ENCODE measurements at regions not wholly inside any gene's neighbourhood (a gene's known extent, or its start where the extent isn't known, plus 50 kb on each side); places are given as distances from the start of the nearest gene placed in this dataset.

GRCh38 chr1:4978660-4979390 is 324.4 kb downstream of the AJAP1 start:
- no peak for TF ChIP-seq CTCF (IDR thresholded peaks at IDR 0.05; ENCODE audit: extremely low read depth, low read depth, low read length)
- H4K20me1 ChIP-seq (ENCODE audit: insufficient read depth, low read length), result no peaks in the 10 kb centered on the region
- H2AFZ ChIP-seq (ENCODE audit: low read length), result no peak overlapping the region
- H3K36me3 ChIP-seq (ENCODE audit: insufficient read depth, low read length), result no peaks in the 10 kb centered on the region
- H3K9me3 ChIP-seq (ENCODE audit: low read depth, low read length), result no peaks in the 10 kb centered on the region
- no peak overlapping the region for H3K27ac ChIP-seq (ENCODE audit: low read depth, low read length)
- DNase-seq (ENCODE audit: insufficient read length, low spot score, missing footprints), result no peak
- H3K4me2 ChIP-seq (ENCODE audit: insufficient read depth, low read length), result no peak overlapping the region
- no peaks in the 10 kb centered on the region for H3K4me1 ChIP-seq (ENCODE audit: insufficient read depth, low read length)
- H3K27me3 ChIP-seq (ENCODE audit: insufficient read depth, low read length), result no peaks in the 10 kb centered on the region
- H3K79me2 ChIP-seq (ENCODE audit: insufficient read depth, low read length), result no peaks in the 10 kb centered on the region
- no peak overlapping the region for H3K4me3 ChIP-seq (ENCODE audit: insufficient read depth, low read length)

GRCh38 chr1:4977701-4978100 is 323.3 kb downstream of the AJAP1 start:
- DNase-seq (ENCODE audit: insufficient read length, low spot score, missing footprints), result no peak
- Histone ChIP-seq H3K27me3 (ENCODE audit: insufficient read depth, low read length) (no peaks in the 10 kb centered on the region), H3K4me3 (ENCODE audit: insufficient read depth, low read length) (no peak overlapping the region), H3K4me2 (ENCODE audit: insufficient read depth, low read length) (no peak overlapping the region), H3K9me3 (ENCODE audit: low read depth, low read length) (no peaks in the 10 kb centered on the region), H3K79me2 (ENCODE audit: insufficient read depth, low read length) (no peaks in the 10 kb centered on the region), H3K36me3 (ENCODE audit: insufficient read depth, low read length) (no peaks in the 10 kb centered on the region), H4K20me1 (ENCODE audit: insufficient read depth, low read length) (no peaks in the 10 kb centered on the region), H2AFZ (ENCODE audit: low read length) (no peak overlapping the region), H3K4me1 (ENCODE audit: insufficient read depth, low read length) (no peaks in the 10 kb centered on the region), H3K27ac (ENCODE audit: low read depth, low read length) (no peak overlapping the region)
- TF ChIP-seq CTCF (IDR thresholded peaks at IDR 0.05; ENCODE audit: extremely low read depth, low read depth, low read length), result no peak

- no peak for TF ChIP-seq CTCF (IDR thresholded peaks at IDR 0.05; ENCODE audit: extremely low read depth, low read depth, low read length)
Observed at GRCh38 chr1:4976859-4977440, 322.5 kb downstream of the AJAP1 start.

GRCh38 chr1:4975856-4976255 is 321.4 kb downstream of the AJAP1 start:
- Histone ChIP-seq H3K4me1 (ENCODE audit: insufficient read depth, low read length) (no peaks in the 10 kb centered on the region), H3K4me2 (ENCODE audit: insufficient read depth, low read length) (no peak overlapping the region), H2AFZ (ENCODE audit: low read length) (no peak overlapping the region), H3K27ac (ENCODE audit: low read depth, low read length) (no peak overlapping the region), H4K20me1 (ENCODE audit: insufficient read depth, low read length) (no peaks in the 10 kb centered on the region), H3K27me3 (ENCODE audit: insufficient read depth, low read length) (no peaks in the 10 kb centered on the region), H3K36me3 (ENCODE audit: insufficient read depth, low read length) (no peaks in the 10 kb centered on the region), H3K9me3 (ENCODE audit: low read depth, low read length) (no peaks in the 10 kb centered on the region), H3K79me2 (ENCODE audit: insufficient read depth, low read length) (no peaks in the 10 kb centered on the region), H3K4me3 (ENCODE audit: insufficient read depth, low read length) (no peak overlapping the region)
- no peak for DNase-seq (ENCODE audit: insufficient read length, low spot score, missing footprints)
- TF ChIP-seq CTCF (IDR thresholded peaks at IDR 0.05; ENCODE audit: extremely low read depth, low read depth, low read length), result no peak

More at GRCh38 chr1:4976859-4977440, 322.5 kb downstream of the AJAP1 start:
- Histone ChIP-seq H3K79me2 (ENCODE audit: insufficient read depth, low read length) (no peaks in the 10 kb centered on the region), H3K36me3 (ENCODE audit: insufficient read depth, low read length) (no peaks in the 10 kb centered on the region), H3K4me3 (ENCODE audit: insufficient read depth, low read length) (no peak overlapping the region), H2AFZ (ENCODE audit: low read length) (no peak overlapping the region), H3K27ac (ENCODE audit: low read depth, low read length) (no peak overlapping the region), H3K9me3 (ENCODE audit: low read depth, low read length) (no peaks in the 10 kb centered on the region), H4K20me1 (ENCODE audit: insufficient read depth, low read length) (no peaks in the 10 kb centered on the region), H3K4me1 (ENCODE audit: insufficient read depth, low read length) (no peaks in the 10 kb centered on the region), H3K27me3 (ENCODE audit: insufficient read depth, low read length) (no peaks in the 10 kb centered on the region), H3K4me2 (ENCODE audit: insufficient read depth, low read length) (no peak overlapping the region)
- no peak for DNase-seq (ENCODE audit: insufficient read length, low spot score, missing footprints)
